Stimulated activated CD4-positive, alpha-beta T cell treated with anti-CD3 and anti-CD28 coated beads, Interleukin-1b, Interleukin-23, amount 100 ng/mL, for 1 hour (primary cell): ENCODE measurements at regions not wholly inside any gene's neighbourhood (a gene's known extent, or its start where the extent isn't known, plus 50 kb on each side); places are given as distances from the start of the nearest gene placed in this dataset.

Source experiments
- DNase-seq, 2 donors: peaks; one replicate each; pipeline ENCODE4 v3.0.0-alpha.2; 2020; ENCODE audit warnings: low read depth in 2 of 2

- DNase-seq: no peak
Measured at GRCh38 chr5:82336226-82336958, 58.2 kb upstream of the RPS23 start.

GRCh38 chr5:82335806-82336205, 57.7 kb upstream of the RPS23 start:
- no peak for DNase-seq

GRCh38 chr5:82334856-82335255, 56.7 kb upstream of the RPS23 start:
- no peak for DNase-seq

- DNase-seq: no peak
Measured at GRCh38 chr5:82334085-82334692, 56.0 kb upstream of the RPS23 start.

- no peak for DNase-seq
Measured at GRCh38 chr5:82332886-82333615, 54.9 kb upstream of the RPS23 start.

- DNase-seq: no peak
Measured at GRCh38 chr5:82332064-82332855, 54.1 kb upstream of the RPS23 start.

GRCh38 chr5:82331557-82331956, 53.4 kb upstream of the RPS23 start:
- DNase-seq: no peak

GRCh38 chr5:82330530-82331270, 52.5 kb upstream of the RPS23 start:
- no peak for DNase-seq

- DNase-seq: no peak
Measured at GRCh38 chr5:82329393-82329792, 51.2 kb upstream of the RPS23 start.
